Upper lobe of left lung (tissue), 4 donors: ENCODE measurements at regions not wholly inside any gene's neighbourhood (a gene's known extent, or its start where the extent isn't known, plus 50 kb on each side); places are given as distances from the start of the nearest gene placed in this dataset.

ENCODE experiments used
- POLR2A ChIP-seq, 4 donors: fragments of 450-650 bp; IDR thresholded peaks; one replicate each; pipeline ENCODE4 v1.5.1; 2016 to 2017; ENCODE audit warnings: antibody characterized with exemption in 4 of 4, mild to moderate bottlenecking in 2 of 4
- TF ChIP-seq, protein P1 (sequence below), 6 experiments: fragments of 450-650 bp in 4 of 6; fragments of 200-600 bp in 2 of 6; sonication (generic) in 2 of 6; IDR thresholded peaks; one replicate each; pipeline ENCODE4 v1.5.1; 2016 to 2019; ENCODE audit warnings: antibody characterized with exemption in 6 of 6

DNA sequence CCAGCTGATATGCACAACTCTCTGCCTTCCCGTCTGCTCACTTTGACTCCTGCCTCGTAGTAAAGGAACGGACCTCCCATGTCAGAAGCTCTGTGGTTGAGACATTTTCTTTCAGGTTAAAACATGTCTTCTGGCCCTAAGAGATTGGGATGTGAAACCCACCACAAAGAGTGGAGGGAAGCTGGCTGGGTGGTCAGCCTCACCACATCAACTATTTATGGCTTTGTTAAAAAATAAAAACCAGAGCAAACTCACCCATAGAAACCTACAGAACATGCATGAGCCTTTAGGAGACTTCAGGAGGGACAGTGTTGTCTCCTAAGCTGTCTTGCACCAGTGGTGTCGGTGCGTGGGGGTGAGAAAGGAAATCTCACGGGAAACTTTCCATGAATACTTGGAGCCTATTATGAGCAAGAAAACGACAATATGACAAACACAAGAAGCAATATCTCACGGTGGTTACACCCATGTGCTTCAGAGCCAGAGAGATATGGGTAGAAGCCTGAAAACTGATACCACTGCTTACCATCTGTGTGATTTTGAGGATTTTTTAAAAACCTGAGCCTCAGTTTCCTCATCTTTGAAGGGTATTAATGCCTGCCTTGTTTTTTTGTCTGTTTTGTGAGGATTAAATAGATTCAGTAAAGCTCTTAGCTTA is 61.7 kb upstream of the XYLT1 start:
- TF ChIP-seq POLR2A (IDR thresholded peaks at IDR 0.05) = no peak
- TF ChIP-seq, protein P1, sequence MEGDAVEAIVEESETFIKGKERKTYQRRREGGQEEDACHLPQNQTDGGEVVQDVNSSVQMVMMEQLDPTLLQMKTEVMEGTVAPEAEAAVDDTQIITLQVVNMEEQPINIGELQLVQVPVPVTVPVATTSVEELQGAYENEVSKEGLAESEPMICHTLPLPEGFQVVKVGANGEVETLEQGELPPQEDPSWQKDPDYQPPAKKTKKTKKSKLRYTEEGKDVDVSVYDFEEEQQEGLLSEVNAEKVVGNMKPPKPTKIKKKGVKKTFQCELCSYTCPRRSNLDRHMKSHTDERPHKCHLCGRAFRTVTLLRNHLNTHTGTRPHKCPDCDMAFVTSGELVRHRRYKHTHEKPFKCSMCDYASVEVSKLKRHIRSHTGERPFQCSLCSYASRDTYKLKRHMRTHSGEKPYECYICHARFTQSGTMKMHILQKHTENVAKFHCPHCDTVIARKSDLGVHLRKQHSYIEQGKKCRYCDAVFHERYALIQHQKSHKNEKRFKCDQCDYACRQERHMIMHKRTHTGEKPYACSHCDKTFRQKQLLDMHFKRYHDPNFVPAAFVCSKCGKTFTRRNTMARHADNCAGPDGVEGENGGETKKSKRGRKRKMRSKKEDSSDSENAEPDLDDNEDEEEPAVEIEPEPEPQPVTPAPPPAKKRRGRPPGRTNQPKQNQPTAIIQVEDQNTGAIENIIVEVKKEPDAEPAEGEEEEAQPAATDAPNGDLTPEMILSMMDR (IDR thresholded peaks at IDR 0.05) = no peak
